ENCODE measurements at regions not wholly inside any gene's neighbourhood (a gene's known extent, or its start where the extent isn't known, plus 50 kb on each side); places are given as distances from the start of the nearest gene placed in this dataset.
"Not testable (repeated sequence)": the region's sequence is repeated elsewhere in the genome, so short reads cannot be mapped to it uniquely, and the experiment has no call there.

GRCh38 chr7:153998896-153999295 is 53.3 kb upstream of the DPP6 start:
- ATAC-seq (replicated peaks in 6 of 8); in situ Hi-C loops (cut with MboI; ENCODE audit: low pct_unique_long_range_greater_than_20kb in 2 of 9, low sequenced_read_pairs in 9 of 9, unreplicated experiment in 9 of 9); H3K4me1 ChIP-seq (replicated peaks in 1 of 2); H3K27ac ChIP-seq; H3K4me3 ChIP-seq: not testable (repeated sequence)
- WGBS, 10 experiments: 0 to 80% methylated on average over 1 of the region's 4 CpGs; no CpG with 5 or more reads in 8 of the 10 experiments

Measured in motor neuron (in vitro differentiated cells).